ENCODE measurements at regions not wholly inside any gene's neighbourhood (a gene's known extent, or its start where the extent isn't known, plus 50 kb on each side); places are given as distances from the start of the nearest gene placed in this dataset.

GRCh38 chr18:41197967-41198366 is 757.1 kb upstream of the PIK3C3 start:
- Histone ChIP-seq H3K79me2 (ENCODE audit: insufficient read depth, low read length) (no peaks in the 10 kb centered on the region), H4K20me1 (ENCODE audit: insufficient read depth, low read length) (no peaks in the 10 kb centered on the region), H3K4me3 (ENCODE audit: low read depth, low read length, poor library complexity, severe bottlenecking) (no peak overlapping the region), H3K9ac (ENCODE audit: low read length) (no peak overlapping the region), H3K9me3 (ENCODE audit: low read length) (no peaks in the 10 kb centered on the region), H3K27me3 (ENCODE audit: insufficient read depth, low read length) (no peaks in the 10 kb centered on the region), H3K36me3 (ENCODE audit: insufficient read depth, low read length) (no peaks in the 10 kb centered on the region), H3K4me2 (ENCODE audit: low read length) (no peak overlapping the region), H3K4me1 (ENCODE audit: insufficient read depth, low read length, severe bottlenecking) (no peaks in the 10 kb centered on the region), H3K27ac (ENCODE audit: low read depth, low read length, poor library complexity, severe bottlenecking) (no peak overlapping the region), H2AFZ (ENCODE audit: low read length) (no peak overlapping the region), H3F3A (ENCODE audit: insufficient read depth, low read length) (no peaks in the 10 kb centered on the region), H3K9me2 (ENCODE audit: low read depth, low read length) (no peaks in the 10 kb centered on the region)
- TF ChIP-seq CTCF (IDR thresholded peaks at IDR 0.05; ENCODE audit: low read length) (no peak), EZH2 (IDR thresholded peaks at IDR 0.05; ENCODE audit: borderline replicate concordance, low read length) (no peak)

GRCh38 chr18:41170346-41170745 is 784.7 kb upstream of the PIK3C3 start:
- Histone ChIP-seq H3K4me1 (ENCODE audit: insufficient read depth, low read length, severe bottlenecking) (no peaks in the 10 kb centered on the region), H3K27me3 (ENCODE audit: insufficient read depth, low read length) (no peaks in the 10 kb centered on the region), H3K9ac (ENCODE audit: low read length) (no peak overlapping the region), H3F3A (ENCODE audit: insufficient read depth, low read length) (no peaks in the 10 kb centered on the region), H3K79me2 (ENCODE audit: insufficient read depth, low read length) (no peaks in the 10 kb centered on the region), H2AFZ (ENCODE audit: low read length) (no peak overlapping the region), H3K4me3 (ENCODE audit: low read depth, low read length, poor library complexity, severe bottlenecking) (no peak overlapping the region), H3K27ac (ENCODE audit: low read depth, low read length, poor library complexity, severe bottlenecking) (no peak overlapping the region), H3K9me3 (ENCODE audit: low read length) (no peaks in the 10 kb centered on the region), H4K20me1 (ENCODE audit: insufficient read depth, low read length) (no peaks in the 10 kb centered on the region), H3K4me2 (ENCODE audit: low read length) (no peak overlapping the region), H3K9me2 (ENCODE audit: low read depth, low read length) (no peaks in the 10 kb centered on the region), H3K36me3 (ENCODE audit: insufficient read depth, low read length) (no peaks in the 10 kb centered on the region)
- TF ChIP-seq CTCF (IDR thresholded peaks at IDR 0.05; ENCODE audit: low read length) (no peak), EZH2 (IDR thresholded peaks at IDR 0.05; ENCODE audit: borderline replicate concordance, low read length) (no peak)

GRCh38 chr18:41165625-41166024 is 789.4 kb upstream of the PIK3C3 start:
- Histone ChIP-seq H3K4me2 (ENCODE audit: low read length) (no peak overlapping the region), H3K9ac (ENCODE audit: low read length) (no peak overlapping the region), H4K20me1 (ENCODE audit: insufficient read depth, low read length) (no peaks in the 10 kb centered on the region), H3K9me3 (ENCODE audit: low read length) (no peaks in the 10 kb centered on the region), H3K79me2 (ENCODE audit: insufficient read depth, low read length) (no peaks in the 10 kb centered on the region), H3K4me1 (ENCODE audit: insufficient read depth, low read length, severe bottlenecking) (no peaks in the 10 kb centered on the region), H3F3A (ENCODE audit: insufficient read depth, low read length) (no peaks in the 10 kb centered on the region), H2AFZ (ENCODE audit: low read length) (no peak overlapping the region), H3K27me3 (ENCODE audit: insufficient read depth, low read length) (no peaks in the 10 kb centered on the region), H3K9me2 (ENCODE audit: low read depth, low read length) (no peaks in the 10 kb centered on the region), H3K27ac (ENCODE audit: low read depth, low read length, poor library complexity, severe bottlenecking) (no peak overlapping the region), H3K36me3 (ENCODE audit: insufficient read depth, low read length) (no peaks in the 10 kb centered on the region), H3K4me3 (ENCODE audit: low read depth, low read length, poor library complexity, severe bottlenecking) (no peak overlapping the region)
- TF ChIP-seq CTCF (IDR thresholded peaks at IDR 0.05; ENCODE audit: low read length) = no peak
- TF ChIP-seq EZH2 (IDR thresholded peaks at IDR 0.05; ENCODE audit: borderline replicate concordance, low read length) = no peak
